ENCODE measurements at regions not wholly inside any gene's neighbourhood (a gene's known extent, or its start where the extent isn't known, plus 50 kb on each side); places are given as distances from the start of the nearest gene placed in this dataset.

GRCh38 chr12:98067795-98068194, 447.6 kb upstream of the TMPO start:
- FAIRE-seq = no peak

- no peak for FAIRE-seq
Measured at GRCh38 chr12:98073610-98074009, 441.8 kb upstream of the TMPO start.

- no peak for FAIRE-seq
Measured at GRCh38 chr12:98074286-98074685, 441.1 kb upstream of the TMPO start.

- FAIRE-seq = no peak
Measured at GRCh38 chr12:98084391-98084790, 431.0 kb upstream of the TMPO start.

GRCh38 chr12:98085046-98085755, 430.2 kb upstream of the TMPO start:
- no peak for FAIRE-seq

GRCh38 chr12:98090731-98091130, 424.7 kb upstream of the TMPO start:
- no peak for FAIRE-seq

GRCh38 chr12:98096436-98096835, 419.0 kb upstream of the TMPO start:
- FAIRE-seq = no peak

GRCh38 chr12:98106031-98106683, 409.2 kb upstream of the TMPO start:
- FAIRE-seq = no peak

GRCh38 chr12:98109266-98109665, 406.1 kb upstream of the TMPO start:
- FAIRE-seq = no peak

- no peak for FAIRE-seq
Measured at GRCh38 chr12:98110536-98110935, 404.9 kb upstream of the TMPO start.

GRCh38 chr12:98113548-98113947, 401.8 kb upstream of the TMPO start:
- FAIRE-seq = no peak

- no peak for FAIRE-seq
Measured at GRCh38 chr12:98121963-98122362, 393.4 kb upstream of the TMPO start.

- no peak for FAIRE-seq
Measured at GRCh38 chr12:98123021-98123461, 392.3 kb upstream of the TMPO start.

- FAIRE-seq = no peak
Measured at GRCh38 chr12:98126637-98127335, 388.6 kb upstream of the TMPO start.

- FAIRE-seq = no peak
Measured at GRCh38 chr12:98127336-98127679, 388.1 kb upstream of the TMPO start.

- no peak for FAIRE-seq
Measured at GRCh38 chr12:98127854-98128253, 387.5 kb upstream of the TMPO start.

- FAIRE-seq = no peak
Measured at GRCh38 chr12:98136544-98136943, 378.8 kb upstream of the TMPO start.

GRCh38 chr12:98137278-98137677, 378.1 kb upstream of the TMPO start:
- FAIRE-seq = no peak

GRCh38 chr12:98144953-98145352, 370.4 kb upstream of the TMPO start:
- no peak for FAIRE-seq

- FAIRE-seq = no peak
Measured at GRCh38 chr12:98146043-98146442, 369.3 kb upstream of the TMPO start.

GRCh38 chr12:98146487-98146886, 368.9 kb upstream of the TMPO start:
- FAIRE-seq = no peak

GRCh38 chr12:98149270-98149669, 366.1 kb upstream of the TMPO start:
- no peak for FAIRE-seq

- FAIRE-seq = no peak
Measured at GRCh38 chr12:98149691-98150210, 365.6 kb upstream of the TMPO start.

- no peak for FAIRE-seq
Measured at GRCh38 chr12:98151105-98151590, 364.2 kb upstream of the TMPO start.
